Neural cell (in vitro differentiated cells): ENCODE measurements at regions not wholly inside any gene's neighbourhood (a gene's known extent, or its start where the extent isn't known, plus 50 kb on each side); places are given as distances from the start of the nearest gene placed in this dataset.

Experiments
- H2AFZ ChIP-seq: fragments of 200-600, 300-800 bp; sonication (generic), shearing (Covaris generic); 2 replicates; pipeline ENCODE4 v1.6.0; 2014; ENCODE audit warnings: low read depth, mild to moderate bottlenecking, antibody characterized with exemption, low read length, moderate library complexity
- H3F3A ChIP-seq: fragments of 200-600 bp; shearing (Covaris generic); 2 replicates; pipeline ENCODE4 v1.6.1; 2016; ENCODE audit warnings: mild to moderate bottlenecking, moderate library complexity, mixed read lengths, antibody characterized with exemption, low read length; ENCODE audit not compliant: insufficient read depth, poor library complexity, severe bottlenecking
- H3K27ac ChIP-seq: fragments of 200-600, 300-800 bp; sonication (generic), shearing (Covaris generic); 2 replicates; pipeline ENCODE4 v1.5.1; 2014; ENCODE audit warnings: mild to moderate bottlenecking, low read length, moderate library complexity
- H3K27me3 ChIP-seq: fragments of 300-800, 200-600 bp; sonication (generic), shearing (Covaris generic); 2 replicates; pipeline ENCODE4 v1.6.0; 2014; ENCODE audit warnings: mild to moderate bottlenecking, low read depth, low read length, moderate library complexity; ENCODE audit not compliant: insufficient read depth
- H3K36me3 ChIP-seq: fragments of 300-800, 200-600 bp; sonication (generic), shearing (Covaris generic); 2 replicates; pipeline ENCODE4 v1.5.1; 2014; ENCODE audit warnings: mild to moderate bottlenecking, antibody characterized with exemption, low read length, moderate library complexity; ENCODE audit not compliant: insufficient read depth
- H3K4me2 ChIP-seq: fragments of 300-800, 200-600 bp; sonication (generic), shearing (Covaris generic); 2 replicates; pipeline ENCODE4 v1.6.0; 2014; ENCODE audit warnings: mild to moderate bottlenecking, low read length
- H3K4me3 ChIP-seq: fragments of 300-800, 200-600 bp; sonication (generic), shearing (Covaris generic); 2 replicates; pipeline ENCODE4 v1.5.1; 2014; ENCODE audit warnings: mild to moderate bottlenecking, low read length, moderate library complexity
- H3K79me2 ChIP-seq: fragments of 200-600 bp; shearing (Covaris generic); replicated peaks from 2 replicates; pipeline ENCODE4 v1.6.0; 2014; ENCODE audit warnings: mild to moderate bottlenecking, low read length, moderate library complexity; ENCODE audit not compliant: insufficient read depth
- H3K9ac ChIP-seq: fragments of 300-800, 200-600 bp; sonication (generic), shearing (Covaris generic); 2 replicates; pipeline ENCODE4 v1.6.1; 2016; ENCODE audit warnings: mild to moderate bottlenecking, low read length, mixed read lengths
- H3K9me2 ChIP-seq: fragments of 200-600 bp; shearing (Covaris generic); 2 replicates; pipeline ENCODE4 v1.6.1; 2016; ENCODE audit warnings: mild to moderate bottlenecking, low read length, mixed read lengths; ENCODE audit not compliant: insufficient read depth
- H3K9me3 ChIP-seq: fragments of 200-600, 300-800 bp; sonication (generic), shearing (Covaris generic); 2 replicates; pipeline ENCODE4 v1.6.1; 2016; ENCODE audit warnings: mild to moderate bottlenecking, mixed run types, low read length, moderate library complexity, mixed read lengths
- H4K20me1 ChIP-seq: fragments of 200-600 bp; shearing (Covaris generic); 2 replicates; pipeline ENCODE4 v1.6.1; 2016; ENCODE audit warnings: mild to moderate bottlenecking, mixed run types; ENCODE audit not compliant: insufficient read depth
- EP300 ChIP-seq: fragments of 450-650 bp; conservative IDR thresholded peaks from 2 replicates; pipeline ENCODE4 v1.6.1; 2014; ENCODE audit warnings: antibody characterized with exemption, mild to moderate bottlenecking, moderate library complexity; ENCODE audit not compliant: poor library complexity, severe bottlenecking
- EZH2 ChIP-seq: fragments of 200-600, 300-800 bp; shearing (Covaris generic), sonication (generic); IDR thresholded peaks from 2 replicates; pipeline ENCODE4 v1.6.1; 2014; ENCODE audit warnings: antibody characterized with exemption, low read length, borderline replicate concordance, mild to moderate bottlenecking; ENCODE audit not compliant: insufficient read depth, poor library complexity, severe bottlenecking
- MXI1 ChIP-seq: fragments of 450-650 bp; conservative IDR thresholded peaks from 2 replicates; pipeline ENCODE4 v1.6.1; 2014; ENCODE audit warnings: antibody characterized with exemption, mild to moderate bottlenecking; ENCODE audit not compliant: poor library complexity, severe bottlenecking
- POLR2AphosphoS5 ChIP-seq: IDR thresholded peaks from 2 replicates; pipeline ENCODE4 v1.6.1; 2012
- RAD21 ChIP-seq: fragments of 450-650 bp; conservative IDR thresholded peaks from 2 replicates; pipeline ENCODE4 v1.6.1; 2014; ENCODE audit warnings: antibody characterized with exemption, mild to moderate bottlenecking, moderate library complexity
- SMC3 ChIP-seq: fragments of 450-650 bp; conservative IDR thresholded peaks from 2 replicates; pipeline ENCODE4 v1.6.1; 2014; ENCODE audit warnings: antibody characterized with exemption, mild to moderate bottlenecking, moderate library complexity; ENCODE audit not compliant: poor library complexity
- TAF1 ChIP-seq: IDR thresholded peaks from 2 replicates; pipeline ENCODE4 v1.6.1; 2012; ENCODE audit warnings: low read depth
- TF ChIP-seq, protein P1 (sequence below): IDR thresholded peaks from 2 replicates; pipeline ENCODE4 v1.6.1; 2012; ENCODE audit warnings: borderline replicate concordance
- TF ChIP-seq, protein P2 (sequence below): fragments of 450-650 bp; IDR thresholded peaks from 2 replicates; pipeline ENCODE4 v1.5.1; 2014; ENCODE audit warnings: antibody characterized with exemption, mild to moderate bottlenecking, moderate library complexity; ENCODE audit not compliant: poor library complexity, severe bottlenecking

DNA sequence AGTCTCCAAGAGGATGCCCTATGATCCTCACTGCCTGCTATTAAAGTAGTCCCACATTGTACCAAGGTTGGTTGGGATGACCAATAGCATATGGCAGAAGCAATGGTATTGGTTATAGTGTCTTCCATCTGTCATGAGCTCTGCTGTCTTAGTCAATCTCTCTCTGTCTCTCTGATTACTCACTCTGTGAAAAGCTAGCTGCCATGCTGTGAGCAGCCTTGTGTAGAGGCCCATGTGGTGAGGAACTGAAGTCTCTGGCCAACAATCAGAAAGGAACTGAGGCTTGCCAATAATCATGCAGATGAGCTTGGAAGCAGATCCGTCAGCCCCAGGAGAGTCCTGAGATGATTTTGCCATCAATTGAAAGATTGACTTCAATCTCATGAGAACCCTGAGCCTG lies 60.3 kb upstream of the CFAP161 start:
- no peaks in the 10 kb centered on the region for H3K79me2 ChIP-seq
- H4K20me1 ChIP-seq: no peaks in the 10 kb centered on the region
- H3K27me3 ChIP-seq: no peaks in the 10 kb centered on the region
- no peak overlapping the region for H2AFZ ChIP-seq
- H3K36me3 ChIP-seq: no peaks in the 10 kb centered on the region
- no peaks in the 10 kb centered on the region for H3K9me3 ChIP-seq
- no peak overlapping the region for H3K4me2 ChIP-seq
- H3K9me2 ChIP-seq: no peaks in the 10 kb centered on the region
- H3F3A ChIP-seq: no peaks in the 10 kb centered on the region
- TF ChIP-seq EP300 (no peak), RAD21 (no peak), POLR2AphosphoS5 (no peak), SMC3 (no peak), MXI1 (no peak), TAF1 (no peak), EZH2 (no peak)
- TF ChIP-seq, protein P1, sequence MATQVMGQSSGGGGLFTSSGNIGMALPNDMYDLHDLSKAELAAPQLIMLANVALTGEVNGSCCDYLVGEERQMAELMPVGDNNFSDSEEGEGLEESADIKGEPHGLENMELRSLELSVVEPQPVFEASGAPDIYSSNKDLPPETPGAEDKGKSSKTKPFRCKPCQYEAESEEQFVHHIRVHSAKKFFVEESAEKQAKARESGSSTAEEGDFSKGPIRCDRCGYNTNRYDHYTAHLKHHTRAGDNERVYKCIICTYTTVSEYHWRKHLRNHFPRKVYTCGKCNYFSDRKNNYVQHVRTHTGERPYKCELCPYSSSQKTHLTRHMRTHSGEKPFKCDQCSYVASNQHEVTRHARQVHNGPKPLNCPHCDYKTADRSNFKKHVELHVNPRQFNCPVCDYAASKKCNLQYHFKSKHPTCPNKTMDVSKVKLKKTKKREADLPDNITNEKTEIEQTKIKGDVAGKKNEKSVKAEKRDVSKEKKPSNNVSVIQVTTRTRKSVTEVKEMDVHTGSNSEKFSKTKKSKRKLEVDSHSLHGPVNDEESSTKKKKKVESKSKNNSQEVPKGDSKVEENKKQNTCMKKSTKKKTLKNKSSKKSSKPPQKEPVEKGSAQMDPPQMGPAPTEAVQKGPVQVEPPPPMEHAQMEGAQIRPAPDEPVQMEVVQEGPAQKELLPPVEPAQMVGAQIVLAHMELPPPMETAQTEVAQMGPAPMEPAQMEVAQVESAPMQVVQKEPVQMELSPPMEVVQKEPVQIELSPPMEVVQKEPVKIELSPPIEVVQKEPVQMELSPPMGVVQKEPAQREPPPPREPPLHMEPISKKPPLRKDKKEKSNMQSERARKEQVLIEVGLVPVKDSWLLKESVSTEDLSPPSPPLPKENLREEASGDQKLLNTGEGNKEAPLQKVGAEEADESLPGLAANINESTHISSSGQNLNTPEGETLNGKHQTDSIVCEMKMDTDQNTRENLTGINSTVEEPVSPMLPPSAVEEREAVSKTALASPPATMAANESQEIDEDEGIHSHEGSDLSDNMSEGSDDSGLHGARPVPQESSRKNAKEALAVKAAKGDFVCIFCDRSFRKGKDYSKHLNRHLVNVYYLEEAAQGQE: no peak
- TF ChIP-seq, protein P2, sequence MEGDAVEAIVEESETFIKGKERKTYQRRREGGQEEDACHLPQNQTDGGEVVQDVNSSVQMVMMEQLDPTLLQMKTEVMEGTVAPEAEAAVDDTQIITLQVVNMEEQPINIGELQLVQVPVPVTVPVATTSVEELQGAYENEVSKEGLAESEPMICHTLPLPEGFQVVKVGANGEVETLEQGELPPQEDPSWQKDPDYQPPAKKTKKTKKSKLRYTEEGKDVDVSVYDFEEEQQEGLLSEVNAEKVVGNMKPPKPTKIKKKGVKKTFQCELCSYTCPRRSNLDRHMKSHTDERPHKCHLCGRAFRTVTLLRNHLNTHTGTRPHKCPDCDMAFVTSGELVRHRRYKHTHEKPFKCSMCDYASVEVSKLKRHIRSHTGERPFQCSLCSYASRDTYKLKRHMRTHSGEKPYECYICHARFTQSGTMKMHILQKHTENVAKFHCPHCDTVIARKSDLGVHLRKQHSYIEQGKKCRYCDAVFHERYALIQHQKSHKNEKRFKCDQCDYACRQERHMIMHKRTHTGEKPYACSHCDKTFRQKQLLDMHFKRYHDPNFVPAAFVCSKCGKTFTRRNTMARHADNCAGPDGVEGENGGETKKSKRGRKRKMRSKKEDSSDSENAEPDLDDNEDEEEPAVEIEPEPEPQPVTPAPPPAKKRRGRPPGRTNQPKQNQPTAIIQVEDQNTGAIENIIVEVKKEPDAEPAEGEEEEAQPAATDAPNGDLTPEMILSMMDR: no peak
- no peak overlapping the region for H3K4me3 ChIP-seq
- no peak overlapping the region for H3K27ac ChIP-seq
- no peak overlapping the region for H3K9ac ChIP-seq

DNA sequence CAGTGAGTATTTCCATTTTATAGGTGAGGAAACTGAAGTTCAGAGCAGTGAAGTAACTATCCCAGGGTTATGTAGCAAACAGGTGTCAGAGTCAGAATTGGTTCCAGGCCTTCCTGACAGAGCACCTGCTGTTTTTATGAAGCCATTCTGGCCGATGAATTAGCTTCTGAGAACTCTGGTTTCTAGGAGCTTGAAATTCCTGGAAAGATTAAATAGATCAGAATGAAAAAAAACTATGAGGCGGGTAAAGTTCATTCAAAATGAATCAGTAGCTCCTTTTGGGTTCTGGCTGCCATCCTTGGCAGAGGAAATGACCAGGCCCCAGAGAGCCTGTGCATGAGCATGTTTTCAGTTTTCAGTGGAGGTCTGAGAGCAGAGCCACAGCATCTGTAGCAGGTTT lies 59.3 kb upstream of the CFAP161 start:
- TF ChIP-seq, protein P1: no peak
- TF ChIP-seq RAD21 (no peak), SMC3 (no peak), TAF1 (no peak), EZH2 (no peak), MXI1 (no peak)
- Histone ChIP-seq H4K20me1 (no peaks in the 10 kb centered on the region), H3K79me2 (no peaks in the 10 kb centered on the region), H3F3A (no peaks in the 10 kb centered on the region), H3K27ac (no peak overlapping the region), H3K36me3 (no peaks in the 10 kb centered on the region), H3K4me2 (no peak overlapping the region), H3K9me2 (no peaks in the 10 kb centered on the region), H3K9me3 (no peaks in the 10 kb centered on the region), H3K9ac (no peak overlapping the region), H3K27me3 (no peaks in the 10 kb centered on the region), H2AFZ (no peak overlapping the region), H3K4me3 (no peak overlapping the region)
